ENCODE measurements at regions not wholly inside any gene's neighbourhood (a gene's known extent, or its start where the extent isn't known, plus 50 kb on each side); places are given as distances from the start of the nearest gene placed in this dataset.

- TF ChIP-seq POLR2A (IDR thresholded peaks at IDR 0.05; ENCODE audit: low read depth, low read length) = no peak
- no peak for TF ChIP-seq SPI1 (IDR thresholded peaks at IDR 0.05; ENCODE audit: low read depth, low read length)
- TF ChIP-seq TAF1 (IDR thresholded peaks at IDR 0.05; ENCODE audit: low read depth, low read length) = no peak
- TF ChIP-seq POLR2AphosphoS5 (IDR thresholded peaks at IDR 0.05; ENCODE audit: low read depth, low read length) = no peak
- no peak for TF ChIP-seq POU2F2 (IDR thresholded peaks at IDR 0.05; ENCODE audit: low read depth, low read length)
- no peak for TF ChIP-seq PAX5 (IDR thresholded peaks at IDR 0.05; ENCODE audit: insufficient read depth, low read length, severe bottlenecking)
Measured at GRCh38 chr1:90210633-90211491, 216.0 kb downstream of the ZNF326 start.
